ENCODE measurements at regions not wholly inside any gene's neighbourhood (a gene's known extent, or its start where the extent isn't known, plus 50 kb on each side); places are given as distances from the start of the nearest gene placed in this dataset.

DNA sequence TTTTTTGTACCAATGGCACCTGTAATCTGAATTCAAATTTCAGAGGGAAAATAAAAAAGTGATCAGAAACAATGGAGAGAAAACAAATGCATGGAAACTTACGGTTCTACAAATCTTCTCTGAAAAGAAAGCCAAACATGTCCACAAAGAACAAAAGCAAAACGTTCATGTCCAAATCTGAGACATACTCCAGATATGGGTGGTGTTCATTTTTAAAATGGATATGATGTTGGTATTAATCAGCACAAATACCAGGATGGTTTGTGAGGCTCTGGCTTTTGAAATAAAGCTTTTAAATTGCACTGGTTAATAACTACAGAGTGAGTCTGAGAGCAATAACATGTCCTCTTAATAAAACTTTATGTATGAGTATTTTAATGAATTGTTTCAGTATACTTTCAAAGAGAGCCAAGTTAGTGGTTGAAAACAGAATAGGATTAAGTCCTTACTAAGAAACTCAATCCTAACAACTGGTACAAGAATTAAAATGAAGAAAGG is 366.4 kb downstream of the INHBA start:
- no peak for DNase-seq

DNA sequence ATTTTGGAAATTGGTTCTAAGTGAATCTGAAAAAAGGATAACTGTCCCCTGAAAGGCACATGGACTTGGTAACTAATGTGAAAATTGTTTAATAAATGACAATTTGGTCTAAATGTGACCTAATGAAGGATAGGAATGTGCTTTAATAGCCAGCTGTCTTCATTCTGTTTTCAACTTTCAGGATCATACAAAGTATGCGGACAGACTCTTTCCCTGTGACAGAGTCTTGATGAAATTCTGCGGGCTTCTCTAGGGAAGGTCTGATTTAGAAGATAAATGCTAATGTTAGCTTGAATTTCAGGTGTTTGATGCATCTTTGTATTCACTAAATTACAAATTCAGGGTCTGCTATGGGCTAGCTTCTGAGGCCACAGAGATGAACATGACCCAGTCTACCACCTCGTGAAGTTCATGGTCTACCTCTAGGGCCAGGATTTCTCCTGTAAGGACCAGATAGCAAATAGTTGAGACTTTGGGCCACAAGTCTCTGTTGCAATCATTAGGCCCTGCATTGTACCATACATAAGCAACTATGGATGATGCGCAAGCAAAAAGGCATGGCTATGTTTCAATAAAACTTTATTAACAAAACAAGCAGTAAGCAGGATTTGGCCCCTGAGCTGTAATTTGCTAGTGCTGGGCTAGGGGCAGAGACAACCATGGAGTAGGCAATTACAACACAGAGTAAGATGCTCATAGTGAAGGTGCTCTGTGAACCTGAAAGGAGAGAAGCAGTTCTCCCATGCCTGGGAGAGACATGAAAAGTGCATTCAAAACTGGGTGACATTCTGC is 368.6 kb downstream of the INHBA start:
- DNase-seq: no peak

DNA sequence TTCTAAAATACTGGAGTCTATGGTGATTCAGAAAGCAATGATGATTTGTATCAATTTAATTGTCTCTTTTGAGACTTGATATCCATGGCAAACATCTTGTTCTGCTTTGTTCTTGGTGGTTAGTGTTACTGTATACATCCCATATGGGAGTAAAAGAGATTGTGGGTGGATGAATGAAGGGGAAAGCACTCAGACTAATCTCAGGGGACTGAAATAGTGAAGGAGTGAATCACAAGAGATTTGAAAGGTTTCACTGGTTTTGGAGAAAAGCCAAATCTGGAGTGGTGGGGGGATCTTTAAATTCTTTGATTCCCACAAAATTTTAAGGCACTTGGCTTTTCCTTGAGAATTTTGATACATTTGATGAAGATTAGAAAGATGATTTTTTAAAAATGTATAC is 369.4 kb downstream of the INHBA start:
- no peak for DNase-seq

DNA sequence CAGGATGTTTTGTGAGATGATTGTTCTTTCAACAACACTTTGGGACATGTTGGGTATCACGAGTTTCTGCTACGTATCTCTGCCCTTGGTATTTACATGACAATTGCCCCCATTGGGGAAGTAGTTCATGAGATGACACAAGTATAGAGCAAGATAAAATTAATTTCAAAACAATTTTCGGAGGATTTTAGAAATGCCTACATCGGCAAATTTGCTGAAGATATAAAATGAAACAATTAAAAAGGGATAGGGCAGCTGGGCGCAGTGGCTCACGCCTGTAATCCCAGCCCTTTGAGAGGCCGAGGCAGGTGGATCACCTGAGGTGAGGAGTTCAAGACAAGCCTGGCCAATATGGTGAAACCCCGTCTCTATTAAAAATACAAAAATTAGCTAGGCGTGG is 371.7 kb downstream of the INHBA start:
- DNase-seq: no peak

DNA sequence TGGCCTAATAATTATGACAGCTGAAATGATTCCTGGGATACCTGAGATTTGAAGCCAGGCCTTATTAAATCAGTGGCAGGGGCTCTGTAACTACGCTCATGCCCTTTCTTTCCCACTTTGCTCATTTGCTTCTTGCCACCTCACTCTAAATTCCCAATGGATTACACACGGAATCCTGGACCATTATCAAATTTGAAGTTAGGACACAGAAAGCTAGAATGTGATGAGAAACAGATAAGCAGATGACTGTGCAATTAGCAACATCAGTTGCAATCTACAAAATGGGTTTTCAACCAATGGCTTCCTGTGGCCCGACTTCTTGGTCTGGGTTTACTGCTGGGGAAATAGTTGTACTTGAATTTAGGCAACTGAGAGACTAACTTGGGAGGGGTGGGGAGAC is 374.3 kb downstream of the INHBA start:
- no peak for DNase-seq

DNA sequence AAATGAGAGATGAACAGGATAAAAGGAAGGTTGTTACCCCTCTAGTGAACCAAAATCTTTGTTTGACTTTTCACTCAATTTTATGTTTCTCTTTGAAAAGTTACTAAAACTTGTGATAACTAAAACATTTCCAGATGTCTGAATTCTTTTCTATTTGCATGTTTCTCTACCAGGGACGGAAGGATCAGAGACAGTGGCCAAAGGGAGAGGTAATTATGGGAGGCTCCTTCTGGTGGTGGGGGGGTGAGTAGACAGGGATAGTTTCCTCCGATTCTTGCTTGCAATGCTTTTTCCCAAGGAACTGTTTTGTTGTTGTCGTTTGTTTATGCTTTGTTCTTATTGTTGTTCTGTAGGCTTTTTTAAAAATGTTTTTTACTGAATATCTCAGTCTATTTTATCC is 374.8 kb downstream of the INHBA start:
- no peak for DNase-seq

DNA sequence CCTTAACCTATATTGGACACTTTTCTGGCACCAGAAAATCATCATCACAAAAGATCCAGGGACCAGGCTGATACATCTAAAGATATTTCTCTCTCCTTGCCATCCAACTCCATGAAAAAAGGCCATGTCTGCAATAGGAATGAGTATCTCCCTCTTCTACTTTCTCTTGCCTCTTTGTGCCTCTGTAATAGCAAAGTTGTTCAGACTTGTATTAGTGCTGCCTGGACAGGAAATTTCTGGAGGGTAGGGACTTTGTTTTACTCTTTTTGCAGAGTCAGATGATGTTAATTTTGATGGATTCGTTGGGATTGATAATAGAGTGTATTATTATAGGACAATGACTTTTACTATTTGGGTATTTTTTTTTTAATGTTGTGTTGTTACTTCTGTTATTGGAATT is 376.3 kb downstream of the INHBA start:
- no peak for DNase-seq

DNA sequence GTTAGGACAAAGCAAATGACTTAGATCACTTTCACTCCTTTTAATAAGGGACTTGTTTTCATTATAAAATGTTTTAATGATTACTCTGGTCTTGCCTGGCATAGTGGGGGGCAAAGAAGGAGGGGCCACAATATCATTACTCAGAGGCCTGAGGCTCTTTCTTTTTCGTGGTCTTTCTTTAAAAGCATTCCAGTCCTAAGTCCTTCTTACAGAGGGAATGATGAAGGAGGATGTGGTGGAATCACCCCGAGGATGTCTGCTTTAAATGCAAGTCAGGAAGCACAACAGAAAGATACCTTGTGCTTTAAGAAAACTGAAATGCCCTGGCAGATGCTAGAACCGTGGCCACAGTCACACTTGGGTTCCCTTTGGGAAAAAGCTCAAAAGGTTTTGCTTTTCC is 379.1 kb downstream of the INHBA start:
- no peak for DNase-seq

DNA sequence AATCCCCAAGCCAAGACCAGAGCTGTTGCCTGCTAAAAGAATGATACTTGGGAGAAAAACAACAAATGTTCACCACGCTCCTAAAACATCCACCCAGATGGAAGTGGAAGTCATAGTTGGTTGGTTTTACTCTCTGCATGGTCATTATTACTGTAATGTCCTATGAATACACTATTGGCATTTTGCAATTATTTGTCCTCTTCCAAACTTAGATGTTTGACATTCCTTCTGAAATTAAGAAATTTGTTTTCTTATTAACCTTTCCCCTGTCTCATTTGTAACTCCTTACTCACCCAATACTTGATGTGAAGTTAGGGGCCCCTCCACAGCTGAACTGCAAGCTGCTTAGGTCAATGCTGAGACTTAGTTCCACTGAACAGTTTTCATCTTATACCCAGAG is 383.3 kb downstream of the INHBA start:
- no peak for DNase-seq

DNA sequence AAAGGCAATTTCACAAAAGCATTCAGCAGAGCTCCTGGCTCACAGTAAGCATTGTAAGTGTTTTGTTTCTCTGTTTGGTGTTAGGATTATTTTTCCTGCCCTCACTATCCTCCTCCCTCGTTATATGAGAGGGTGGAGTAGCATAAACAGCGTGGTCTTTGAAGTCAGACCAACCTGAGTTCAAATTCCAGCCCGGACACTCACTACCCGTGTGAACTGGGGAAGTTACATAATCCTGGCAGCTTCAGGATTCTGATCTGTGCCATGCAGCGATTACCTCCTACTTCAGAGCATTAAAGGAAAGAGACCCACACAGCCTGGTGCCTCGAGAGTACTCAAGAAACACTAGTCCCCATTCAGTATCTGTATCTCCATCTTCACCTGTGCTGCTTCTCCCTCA is 386.5 kb downstream of the INHBA start:
- no peak for DNase-seq

DNA sequence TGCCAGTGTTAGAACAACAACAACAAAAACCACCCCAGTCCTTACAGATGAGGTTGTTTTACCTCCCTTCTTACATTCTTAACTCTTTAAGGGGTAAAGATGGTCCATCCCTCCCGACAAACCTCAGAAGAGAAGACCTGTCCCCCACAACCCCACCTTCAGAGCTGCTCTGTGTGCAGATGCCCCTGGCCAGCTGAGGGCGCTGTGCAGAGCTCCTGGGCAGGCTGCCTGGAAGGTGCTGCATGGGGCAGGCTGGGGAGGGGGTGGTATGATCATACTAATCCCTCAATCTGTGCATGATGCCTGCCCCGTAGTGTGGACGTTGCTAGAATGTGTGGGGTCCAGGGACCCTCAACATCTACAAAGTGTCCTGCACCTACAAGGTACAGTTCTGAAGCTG is 387.1 kb downstream of the INHBA start:
- DNase-seq: no peak

DNA sequence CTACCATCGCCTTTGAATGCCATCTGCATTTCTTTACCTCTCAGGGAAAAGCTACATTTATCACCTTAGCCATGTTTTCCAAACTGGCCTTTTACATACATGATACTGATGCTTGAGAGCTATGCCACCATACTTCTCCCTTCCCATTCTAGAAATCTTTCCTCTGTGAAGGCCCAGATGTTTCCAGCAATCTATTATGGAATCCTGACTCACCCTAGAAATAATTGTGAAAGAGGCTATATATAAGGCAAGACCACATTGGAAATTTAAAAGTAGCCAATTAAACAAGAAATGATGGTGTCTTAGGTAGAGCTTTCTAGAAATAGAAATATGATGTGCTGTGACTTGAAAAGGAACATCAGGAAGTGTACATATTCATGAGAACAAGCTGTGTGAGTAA is 389.7 kb downstream of the INHBA start:
- no peak for DNase-seq

DNA sequence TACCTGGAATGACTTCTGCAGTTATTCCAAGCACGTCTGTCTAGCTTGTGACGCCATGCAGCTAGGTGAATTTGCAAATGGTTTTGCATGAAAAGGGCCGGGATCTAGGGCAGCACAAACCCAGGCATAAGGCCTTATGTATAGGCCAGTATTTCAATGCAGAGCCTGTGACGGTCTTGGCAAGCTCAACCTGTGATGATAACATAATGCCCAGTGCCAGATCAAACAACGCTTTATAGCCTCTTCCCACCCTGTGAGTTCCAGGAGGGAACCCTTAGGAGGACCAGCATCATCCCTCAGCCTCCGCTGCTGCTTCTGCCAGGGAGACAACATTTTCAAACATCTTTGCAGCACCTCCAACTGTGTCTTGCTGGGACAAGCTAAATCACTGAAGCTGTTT is 390.7 kb downstream of the INHBA start:
- DNase-seq: no peak

DNA sequence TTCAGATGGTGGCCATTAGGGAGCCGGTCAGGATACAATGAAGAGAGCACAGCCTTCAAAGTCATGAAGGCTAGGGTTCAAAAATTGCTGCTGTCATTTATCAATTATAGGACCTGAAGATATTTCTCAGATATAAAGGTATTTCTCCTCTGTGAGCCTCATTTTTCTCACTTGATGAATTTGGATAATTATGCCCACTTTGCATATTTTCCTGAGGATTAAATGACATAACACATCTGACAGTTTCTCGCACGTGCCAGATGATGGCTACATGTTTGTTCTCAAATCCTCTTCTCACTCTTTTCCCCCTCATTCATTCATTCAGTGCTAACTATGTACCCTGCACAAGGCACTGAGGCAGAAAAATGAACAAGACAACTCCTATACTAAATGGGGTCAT is 391.6 kb downstream of the INHBA start:
- no peak for DNase-seq

DNA sequence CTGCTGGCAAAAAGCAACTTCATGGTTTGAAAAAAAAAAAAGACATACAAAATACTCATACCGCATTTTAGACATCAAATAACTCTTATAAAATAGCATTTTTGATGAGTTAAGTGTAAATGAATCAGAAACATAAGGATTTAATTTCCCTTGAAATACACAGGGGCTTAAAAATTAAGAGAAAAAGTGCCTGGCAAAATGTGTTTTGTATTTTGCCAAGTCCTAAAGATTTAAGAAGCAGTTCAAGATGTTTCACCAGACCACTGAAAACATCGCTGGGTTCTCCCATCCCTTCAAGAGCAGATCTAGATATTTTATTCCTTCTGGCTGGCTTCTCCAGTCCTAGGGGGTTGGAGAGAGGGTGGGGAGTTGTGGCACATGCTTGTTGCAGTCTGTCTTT is 396.4 kb downstream of the INHBA start:
- DNase-seq: no peak

DNA sequence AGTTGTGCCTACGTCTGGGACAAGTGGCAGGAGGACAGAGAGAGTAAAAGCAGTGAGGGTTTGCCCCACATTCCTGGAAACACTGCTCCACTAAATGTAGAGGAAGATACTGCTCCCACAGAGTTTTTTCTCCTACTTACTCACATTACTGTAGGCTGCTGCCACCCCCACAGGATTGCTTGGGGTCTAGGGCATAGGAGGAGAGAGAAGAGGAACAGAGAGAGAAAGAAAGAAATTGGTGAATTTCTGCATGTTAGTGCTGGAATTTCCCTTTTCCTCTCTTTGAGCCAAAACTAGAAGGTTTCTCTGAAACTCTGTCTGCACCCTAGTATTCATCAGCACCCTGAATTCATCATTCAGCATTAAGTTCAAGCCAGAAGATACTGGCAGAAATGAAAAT is 397.9 kb downstream of the INHBA start:
- DNase-seq: peak; percentile 37 to 53 (median 50)

DNA sequence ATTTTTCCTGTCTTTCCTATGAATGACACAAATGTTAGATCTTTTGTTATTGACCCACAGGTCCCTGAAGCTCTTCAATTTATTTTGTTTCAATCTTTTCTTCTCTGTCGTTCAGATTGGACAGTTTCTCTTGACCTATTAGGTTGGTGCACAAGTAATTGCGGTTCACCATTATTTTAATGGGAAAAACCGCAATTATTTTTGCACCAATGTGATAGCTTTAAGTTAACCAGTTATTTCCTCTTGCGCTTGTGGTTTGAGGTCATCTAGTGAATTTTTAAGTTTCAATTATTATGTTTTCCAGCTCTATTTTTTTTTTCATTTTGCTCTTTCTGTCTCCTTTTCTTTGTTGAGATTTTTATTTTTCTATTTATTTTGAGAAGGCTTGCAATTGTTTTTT is 399.2 kb downstream of the INHBA start:
- DNase-seq: no peak

DNA sequence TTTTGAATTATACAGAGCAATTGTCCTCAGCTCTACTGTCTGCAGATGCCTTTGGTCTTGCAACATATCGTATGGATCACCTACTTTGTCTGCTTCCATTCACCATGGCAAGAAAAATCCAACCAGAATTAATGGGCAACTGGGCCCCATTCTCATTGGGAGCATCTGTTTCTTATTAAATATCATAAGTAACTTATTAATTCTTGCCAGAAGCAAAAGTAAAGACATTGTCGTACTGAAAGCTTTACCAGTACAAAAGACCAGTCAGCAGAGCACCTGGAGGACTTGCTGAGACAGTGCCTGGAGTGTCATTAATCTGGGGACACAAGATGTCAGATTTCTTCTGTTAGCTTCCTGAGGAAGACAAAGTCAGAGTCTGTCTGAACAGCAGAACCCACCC is 404.5 kb downstream of the INHBA start:
- DNase-seq: no peak

DNA sequence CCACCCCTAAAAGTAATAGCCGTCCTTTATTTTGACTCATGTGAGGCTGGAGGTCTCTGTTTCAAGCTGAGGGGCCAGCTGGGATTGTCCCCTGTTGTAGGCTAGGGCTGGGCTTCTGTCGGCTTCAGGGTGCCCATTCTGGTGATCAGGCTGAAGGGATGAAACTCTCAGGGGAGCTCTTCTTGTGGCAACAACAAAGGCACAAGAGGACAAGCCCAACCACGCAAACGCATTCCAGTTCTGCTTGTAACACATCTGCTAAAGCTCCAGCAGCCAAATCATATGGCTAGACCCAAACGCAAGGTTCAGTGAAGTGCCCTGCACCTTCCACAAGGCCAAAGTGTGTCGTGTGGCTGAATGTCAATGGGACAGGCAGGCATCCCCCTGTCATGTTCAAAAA is 405.7 kb downstream of the INHBA start:
- DNase-seq: no peak

DNA sequence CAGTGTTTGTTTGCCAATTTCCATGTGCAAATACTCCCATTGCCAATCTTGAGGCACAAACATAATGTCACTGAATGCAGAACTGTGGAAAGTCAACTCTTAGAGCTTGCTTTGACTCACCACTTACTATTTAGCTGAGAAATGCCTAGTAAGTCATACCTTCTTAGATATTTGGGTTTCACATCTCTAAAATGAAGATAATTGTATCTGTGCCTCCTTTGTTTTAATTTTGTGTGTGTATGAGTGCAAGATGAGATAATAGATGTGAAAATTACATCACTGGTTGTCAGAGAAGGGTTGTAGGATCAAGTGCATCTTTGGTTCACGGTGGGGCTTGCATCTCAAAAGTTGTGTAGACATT is 407.5 kb downstream of the INHBA start:
- no peak for DNase-seq

DNA sequence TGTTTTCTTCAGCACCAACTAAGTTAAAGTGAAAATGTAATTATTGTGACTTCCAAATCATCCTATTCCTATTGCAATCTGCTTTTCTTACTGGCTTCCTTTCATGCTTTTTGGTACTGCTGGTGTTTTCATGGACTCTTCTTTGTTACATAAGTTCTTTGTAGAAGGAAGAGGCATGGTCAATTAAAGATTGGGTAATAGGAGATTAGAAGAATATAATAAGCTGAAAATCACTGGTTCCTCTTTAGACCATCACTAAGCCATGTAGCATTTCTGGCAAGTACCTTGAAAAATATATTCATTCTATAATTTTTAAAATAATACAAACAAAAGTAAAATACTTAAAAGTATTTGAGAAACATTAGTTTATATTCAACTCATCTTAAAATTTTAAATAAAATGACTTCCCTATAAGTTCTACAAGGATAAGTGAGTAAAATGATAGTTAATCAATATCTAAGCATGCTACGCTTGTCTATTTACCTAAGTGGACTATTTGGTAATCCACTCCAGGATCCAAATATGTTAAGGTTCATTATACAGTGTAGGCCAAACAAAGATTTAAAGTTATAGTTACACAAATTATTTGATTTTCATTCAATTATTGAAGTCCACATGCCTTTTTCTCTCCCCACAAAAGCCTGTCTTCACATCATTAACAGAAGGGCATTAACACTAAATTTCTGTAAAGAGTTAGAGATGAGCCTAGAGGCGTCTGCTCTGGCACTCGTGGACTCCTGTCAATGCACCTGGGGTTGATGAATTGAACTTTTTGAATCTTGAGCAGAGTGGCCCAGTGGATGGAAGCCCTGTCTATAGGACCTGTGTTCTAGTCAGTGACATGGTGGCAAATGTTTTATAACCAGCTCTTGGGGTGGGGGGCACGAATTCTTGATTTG is 408.1 kb downstream of the INHBA start:
- no peak for DNase-seq

DNA sequence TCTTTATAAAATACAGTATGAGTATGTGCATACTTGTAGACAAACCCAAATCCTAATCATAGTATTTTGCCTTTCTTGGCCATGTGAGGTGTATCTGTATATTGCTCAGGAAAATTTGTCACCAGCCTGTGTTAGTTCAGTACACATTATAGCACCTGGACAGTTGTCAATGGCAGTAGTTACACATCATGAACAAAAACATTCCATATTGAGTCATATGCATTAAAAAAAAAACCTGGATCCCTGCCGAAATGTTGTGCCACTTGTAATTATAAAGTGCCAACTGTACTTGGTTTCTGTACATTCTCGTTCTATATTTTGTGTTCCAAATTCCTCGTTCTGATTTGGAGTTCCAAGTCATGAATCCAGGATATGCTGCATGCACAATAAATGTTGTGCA is 410.4 kb downstream of the INHBA start:
- DNase-seq: no peak

DNA sequence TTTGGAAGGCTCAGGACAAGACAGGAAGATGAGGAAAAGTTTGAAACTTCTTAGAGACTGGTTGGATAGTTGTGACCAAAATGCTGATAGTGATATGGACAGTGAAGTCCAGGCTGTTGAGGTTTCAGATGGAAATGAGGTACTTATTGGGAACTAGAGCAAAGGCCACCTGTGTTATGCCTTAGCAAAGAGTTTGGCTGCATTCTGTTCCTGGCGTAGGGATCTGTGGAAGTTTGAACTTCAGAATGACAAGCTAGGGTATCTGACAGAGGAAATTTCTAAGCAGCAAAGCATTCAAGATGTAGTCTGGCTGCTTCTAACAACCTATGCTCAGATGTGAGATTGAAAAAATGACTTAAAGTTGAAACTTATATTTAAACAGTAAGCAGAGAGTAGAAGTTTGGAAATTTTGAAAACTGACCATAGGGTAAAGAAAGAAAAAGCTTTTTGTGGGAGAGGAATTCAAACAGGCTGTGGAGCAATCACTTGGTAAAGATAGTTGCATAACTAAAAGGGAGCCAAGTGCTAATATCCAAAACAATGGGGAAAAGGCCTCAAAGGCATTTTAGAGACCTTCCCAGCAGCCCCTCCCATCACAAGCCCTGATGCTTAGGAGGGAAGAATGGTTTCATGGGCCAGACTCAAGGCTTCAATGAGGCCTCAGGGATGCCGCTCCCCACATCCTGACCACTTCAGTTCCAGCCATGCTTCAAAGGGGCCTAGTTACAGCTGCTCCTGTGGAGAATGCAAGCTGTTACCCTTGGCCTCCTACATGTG is 415.1 kb downstream of the INHBA start:
- DNase-seq: no peak

DNA sequence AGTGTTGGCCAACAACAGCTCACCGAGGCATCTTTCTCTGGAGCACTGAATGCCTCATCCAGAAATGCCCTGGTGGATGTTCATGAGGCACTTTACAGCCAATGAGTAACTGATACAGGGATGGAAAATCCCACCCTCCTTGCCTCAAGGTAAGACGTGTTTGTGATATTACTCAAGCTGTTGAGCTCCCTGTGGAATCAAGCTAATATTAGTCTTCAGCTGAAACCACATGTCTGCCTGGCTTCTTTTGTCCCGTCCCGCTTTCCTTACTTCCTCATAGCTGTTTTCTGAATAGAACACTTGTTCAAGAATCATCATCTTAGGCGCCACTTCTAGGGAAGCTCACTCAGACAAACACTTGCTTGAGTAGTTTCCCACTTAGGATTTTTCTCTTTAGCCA is 422.4 kb downstream of the INHBA start:
- DNase-seq: no peak

Measured in suppressor macrophage treated with lipopolysaccharide for 1 hour (primary cell).